DND-41 (cell line): ENCODE measurements at regions not wholly inside any gene's neighbourhood (a gene's known extent, or its start where the extent isn't known, plus 50 kb on each side); places are given as distances from the start of the nearest gene placed in this dataset.

Experiments
- EZH2 ChIP-seq: IDR thresholded peaks from 3 replicates; pipeline ENCODE4 v1.6.1; 2012; ENCODE audit warnings: borderline replicate concordance, low read depth, mild to moderate bottlenecking, moderate library complexity, low read length, inconsistent platforms; ENCODE audit not compliant: severe bottlenecking
- TF ChIP-seq, protein P1 (sequence below): IDR thresholded peaks from 2 replicates; pipeline ENCODE4 v1.5.1; 2012; ENCODE audit warnings: borderline replicate concordance, low read length, moderate library complexity, mild to moderate bottlenecking; ENCODE audit not compliant: poor library complexity, severe bottlenecking; ENCODE audit errors: extremely low read depth

DNA sequence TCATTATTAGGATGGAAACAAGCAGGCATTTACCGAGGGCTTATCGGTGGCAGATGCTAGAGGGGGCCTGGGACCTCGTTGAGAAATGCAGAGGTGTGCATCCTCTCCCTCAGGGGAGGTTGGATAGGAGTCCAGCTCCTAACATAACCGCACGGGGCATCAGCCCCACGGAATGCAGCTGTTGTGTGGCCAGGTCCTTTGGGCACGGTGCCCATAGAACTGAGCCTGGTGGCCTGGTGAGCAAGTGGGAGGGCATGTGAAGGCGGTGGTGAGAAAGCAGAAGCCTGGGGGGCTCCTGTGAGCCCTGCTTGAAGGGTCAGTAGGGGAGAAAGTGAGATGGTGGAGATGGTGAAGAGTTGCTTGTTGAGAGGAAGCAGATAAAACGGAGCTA, 143.7 kb downstream of the CDH26 start:
- TF ChIP-seq, protein P1, sequence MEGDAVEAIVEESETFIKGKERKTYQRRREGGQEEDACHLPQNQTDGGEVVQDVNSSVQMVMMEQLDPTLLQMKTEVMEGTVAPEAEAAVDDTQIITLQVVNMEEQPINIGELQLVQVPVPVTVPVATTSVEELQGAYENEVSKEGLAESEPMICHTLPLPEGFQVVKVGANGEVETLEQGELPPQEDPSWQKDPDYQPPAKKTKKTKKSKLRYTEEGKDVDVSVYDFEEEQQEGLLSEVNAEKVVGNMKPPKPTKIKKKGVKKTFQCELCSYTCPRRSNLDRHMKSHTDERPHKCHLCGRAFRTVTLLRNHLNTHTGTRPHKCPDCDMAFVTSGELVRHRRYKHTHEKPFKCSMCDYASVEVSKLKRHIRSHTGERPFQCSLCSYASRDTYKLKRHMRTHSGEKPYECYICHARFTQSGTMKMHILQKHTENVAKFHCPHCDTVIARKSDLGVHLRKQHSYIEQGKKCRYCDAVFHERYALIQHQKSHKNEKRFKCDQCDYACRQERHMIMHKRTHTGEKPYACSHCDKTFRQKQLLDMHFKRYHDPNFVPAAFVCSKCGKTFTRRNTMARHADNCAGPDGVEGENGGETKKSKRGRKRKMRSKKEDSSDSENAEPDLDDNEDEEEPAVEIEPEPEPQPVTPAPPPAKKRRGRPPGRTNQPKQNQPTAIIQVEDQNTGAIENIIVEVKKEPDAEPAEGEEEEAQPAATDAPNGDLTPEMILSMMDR = no peak
- no peak for TF ChIP-seq EZH2
